ENCODE measurements at regions not wholly inside any gene's neighbourhood (a gene's known extent, or its start where the extent isn't known, plus 50 kb on each side); places are given as distances from the start of the nearest gene placed in this dataset.

GRCh38 chr12:88691811-88692210 lies 111.5 kb upstream of the KITLG start:
- no peak for TF ChIP-seq CTCF (IDR thresholded peaks at IDR 0.05; ENCODE audit: poor library complexity, severe bottlenecking)
- TF ChIP-seq REST (IDR thresholded peaks at IDR 0.05; ENCODE audit: borderline replicate concordance) = no peak
- no peak for TF ChIP-seq TAF1 (IDR thresholded peaks at IDR 0.05; ENCODE audit: low read depth)
- no peak for TF ChIP-seq EZH2 (IDR thresholded peaks at IDR 0.05; ENCODE audit: borderline replicate concordance, insufficient read depth, low read length, poor library complexity, severe bottlenecking)
